ENCODE measurements at regions not wholly inside any gene's neighbourhood (a gene's known extent, or its start where the extent isn't known, plus 50 kb on each side); places are given as distances from the start of the nearest gene placed in this dataset.

- no peak for FAIRE-seq
These were observed 79.0 kb upstream of the TCF7L2 start for GRCh38 chr10:112871021-112871420.

GRCh38 chr10:112872728-112873127 lies 77.3 kb upstream of the TCF7L2 start:
- FAIRE-seq (no peak), DNase-seq (ENCODE audit: insufficient read length, low spot score) (no peak)
- no peak for TF ChIP-seq POLR2A (IDR thresholded peaks at IDR 0.05; ENCODE audit: low read depth, low read length)

More at GRCh38 chr10:112871021-112871420, 79.0 kb upstream of the TCF7L2 start:
- no peak for DNase-seq (ENCODE audit: insufficient read length, low spot score)
- no peak for TF ChIP-seq POLR2A (IDR thresholded peaks at IDR 0.05; ENCODE audit: low read depth, low read length)

GRCh38 chr10:112873541-112873940 lies 76.5 kb upstream of the TCF7L2 start:
- FAIRE-seq, result no peak
- DNase-seq (ENCODE audit: insufficient read length, low spot score), result no peak
- no peak for TF ChIP-seq POLR2A (IDR thresholded peaks at IDR 0.05; ENCODE audit: low read depth, low read length)

- no peak for TF ChIP-seq POLR2A (IDR thresholded peaks at IDR 0.05; ENCODE audit: low read depth, low read length)
- FAIRE-seq (no peak), DNase-seq (ENCODE audit: insufficient read length, low spot score) (no peak)
These were observed 75.1 kb upstream of the TCF7L2 start for GRCh38 chr10:112874982-112875381.

GRCh38 chr10:112875476-112876267 lies 74.4 kb upstream of the TCF7L2 start:
- no peak for TF ChIP-seq POLR2A (IDR thresholded peaks at IDR 0.05; ENCODE audit: low read depth, low read length)
- FAIRE-seq, result no peak
- peak; percentile 33 for DNase-seq (ENCODE audit: insufficient read length, low spot score)

GRCh38 chr10:112880633-112881530 lies 69.2 kb upstream of the TCF7L2 start:
- FAIRE-seq (no peak), DNase-seq (ENCODE audit: insufficient read length, low spot score) (no peak)
- TF ChIP-seq POLR2A (IDR thresholded peaks at IDR 0.05; ENCODE audit: low read depth, low read length), result no peak

- DNase-seq (ENCODE audit: insufficient read length, low spot score) (no peak), FAIRE-seq (no peak)
- TF ChIP-seq POLR2A (IDR thresholded peaks at IDR 0.05; ENCODE audit: low read depth, low read length), result no peak
These were observed 66.5 kb upstream of the TCF7L2 start for GRCh38 chr10:112883360-112884178.

GRCh38 chr10:112884179-112884504 lies 65.9 kb upstream of the TCF7L2 start:
- FAIRE-seq (no peak), DNase-seq (ENCODE audit: insufficient read length, low spot score) (no peak)
- TF ChIP-seq POLR2A (IDR thresholded peaks at IDR 0.05; ENCODE audit: low read depth, low read length), result no peak

GRCh38 chr10:112886463-112886862 lies 63.6 kb upstream of the TCF7L2 start:
- FAIRE-seq, result no peak
- no peak for TF ChIP-seq POLR2A (IDR thresholded peaks at IDR 0.05; ENCODE audit: low read depth, low read length)
- DNase-seq (ENCODE audit: insufficient read length, low spot score), result no peak

GRCh38 chr10:112887968-112888367 lies 62.1 kb upstream of the TCF7L2 start:
- no peak for FAIRE-seq
- no peak for DNase-seq (ENCODE audit: insufficient read length, low spot score)
- TF ChIP-seq POLR2A (IDR thresholded peaks at IDR 0.05; ENCODE audit: low read depth, low read length), result no peak

GRCh38 chr10:112895292-112895691 lies 54.8 kb upstream of the TCF7L2 start:
- no peak for FAIRE-seq
- DNase-seq (ENCODE audit: insufficient read length, low spot score), result no peak
- TF ChIP-seq POLR2A (IDR thresholded peaks at IDR 0.05; ENCODE audit: low read depth, low read length), result no peak

GRCh38 chr10:112896273-112896672 lies 53.8 kb upstream of the TCF7L2 start:
- no peak for TF ChIP-seq POLR2A (IDR thresholded peaks at IDR 0.05; ENCODE audit: low read depth, low read length)
- FAIRE-seq (no peak), DNase-seq (ENCODE audit: insufficient read length, low spot score) (no peak)

GRCh38 chr10:112896722-112897121 lies 53.3 kb upstream of the TCF7L2 start:
- TF ChIP-seq POLR2A (IDR thresholded peaks at IDR 0.05; ENCODE audit: low read depth, low read length), result no peak
- FAIRE-seq, result no peak
- no peak for DNase-seq (ENCODE audit: insufficient read length, low spot score)

Measured in H54 (cell line).